Left ventricle myocardium inferior (tissue), 1 donor: ENCODE measurements at regions not wholly inside any gene's neighbourhood (a gene's known extent, or its start where the extent isn't known, plus 50 kb on each side); places are given as distances from the start of the nearest gene placed in this dataset.

ENCODE experiments used
- DNase-seq: peaks from one replicate; pipeline ENCODE4 v3.0.0-alpha.2; 2020
- H3K27ac ChIP-seq: fragments of 200-600 bp; replicated peaks from 2 replicates; pipeline ENCODE4 v1.8.0; 2021
- H3K27me3 ChIP-seq: fragments of 200-600 bp; 2 replicates; pipeline ENCODE4 v1.8.0; 2021; ENCODE audit warnings: low read depth
- H3K36me3 ChIP-seq: fragments of 200-600 bp; 2 replicates; pipeline ENCODE4 v1.8.0; 2021
- H3K4me1 ChIP-seq: fragments of 200-600 bp; 2 replicates; pipeline ENCODE4 v1.8.0; 2021
- H3K4me3 ChIP-seq: fragments of 200-600 bp; 2 replicates; pipeline ENCODE4 v1.8.0; 2021; ENCODE audit warnings: mild to moderate bottlenecking, moderate library complexity
- H3K9me3 ChIP-seq: fragments of 200-600 bp; replicated peaks from 2 replicates; pipeline ENCODE4 v1.8.0; 2021
- intact Hi-C: fragments of 100-400 bp; cut with micrococcal nuclease; formaldehyde crosslinking; loops from one replicate; pipeline ENCODE4 v1.11.0; 2022
- TF ChIP-seq, protein P1 (sequence below): fragments of 200-600 bp; IDR thresholded peaks from 2 replicates; pipeline ENCODE4 v1.8.0; 2021; ENCODE audit warnings: antibody characterized with exemption, mild to moderate bottlenecking, borderline replicate concordance
- donor health status: DM: no; HTN: yes; CAD: no; lungs with severe emphysema.

GRCh38 chr13:61253105-61253877, 162.4 kb downstream of the PCDH20 start:
- no peak for DNase-seq
- TF ChIP-seq, protein P1, sequence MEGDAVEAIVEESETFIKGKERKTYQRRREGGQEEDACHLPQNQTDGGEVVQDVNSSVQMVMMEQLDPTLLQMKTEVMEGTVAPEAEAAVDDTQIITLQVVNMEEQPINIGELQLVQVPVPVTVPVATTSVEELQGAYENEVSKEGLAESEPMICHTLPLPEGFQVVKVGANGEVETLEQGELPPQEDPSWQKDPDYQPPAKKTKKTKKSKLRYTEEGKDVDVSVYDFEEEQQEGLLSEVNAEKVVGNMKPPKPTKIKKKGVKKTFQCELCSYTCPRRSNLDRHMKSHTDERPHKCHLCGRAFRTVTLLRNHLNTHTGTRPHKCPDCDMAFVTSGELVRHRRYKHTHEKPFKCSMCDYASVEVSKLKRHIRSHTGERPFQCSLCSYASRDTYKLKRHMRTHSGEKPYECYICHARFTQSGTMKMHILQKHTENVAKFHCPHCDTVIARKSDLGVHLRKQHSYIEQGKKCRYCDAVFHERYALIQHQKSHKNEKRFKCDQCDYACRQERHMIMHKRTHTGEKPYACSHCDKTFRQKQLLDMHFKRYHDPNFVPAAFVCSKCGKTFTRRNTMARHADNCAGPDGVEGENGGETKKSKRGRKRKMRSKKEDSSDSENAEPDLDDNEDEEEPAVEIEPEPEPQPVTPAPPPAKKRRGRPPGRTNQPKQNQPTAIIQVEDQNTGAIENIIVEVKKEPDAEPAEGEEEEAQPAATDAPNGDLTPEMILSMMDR = no peak
- Histone ChIP-seq H3K27ac (no peak overlapping the region), H3K4me1 (no peaks in the 10 kb centered on the region), H3K27me3 (no peaks in the 10 kb centered on the region), H3K4me3 (no peak overlapping the region), H3K9me3 (no peaks in the 10 kb centered on the region), H3K36me3 (no peaks in the 10 kb centered on the region)
- intact Hi-C loops = no loop called here

DNA sequence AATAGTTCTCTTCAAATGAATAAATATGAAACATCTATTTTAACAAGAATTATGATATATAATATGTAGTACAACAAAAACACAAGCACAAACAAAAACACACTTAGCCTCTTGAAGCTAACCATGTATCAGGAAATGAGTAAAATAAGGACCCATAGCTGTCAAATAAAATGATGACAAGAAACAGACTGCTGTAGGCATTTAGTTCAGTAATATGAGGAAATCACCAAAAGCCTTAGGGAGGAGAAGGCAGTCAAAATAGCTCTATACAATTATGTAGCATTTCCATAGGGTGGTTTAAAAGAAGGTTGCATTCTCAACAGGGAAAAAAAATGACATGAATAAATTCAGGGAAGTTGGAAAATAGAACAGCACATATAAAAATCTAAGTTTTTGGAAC, 163.4 kb downstream of the PCDH20 start:
- H3K36me3 ChIP-seq = no peaks in the 10 kb centered on the region
- no peaks in the 10 kb centered on the region for H3K27me3 ChIP-seq
- H3K9me3 ChIP-seq = no peaks in the 10 kb centered on the region
- no peak overlapping the region for H3K4me3 ChIP-seq
- H3K4me1 ChIP-seq = no peaks in the 10 kb centered on the region
- no peak overlapping the region for H3K27ac ChIP-seq
- intact Hi-C loops = no loop called here
- TF ChIP-seq, protein P1 = no peak
- no peak for DNase-seq

- Histone ChIP-seq H3K27me3 (no peaks in the 10 kb centered on the region), H3K36me3 (no peaks in the 10 kb centered on the region), H3K4me1 (no peaks in the 10 kb centered on the region), H3K27ac (no peak overlapping the region), H3K4me3 (no peak overlapping the region), H3K9me3 (peaks cover 22% of the 10 kb centered on the region)
- intact Hi-C loops = no loop called here
- TF ChIP-seq, protein P1 = no peak
- DNase-seq = no peak
Measured at GRCh38 chr13:61247149-61247936, 168.3 kb downstream of the PCDH20 start.

- peaks cover 22% of the 10 kb centered on the region for H3K9me3 ChIP-seq
- TF ChIP-seq, protein P1 = no peak
- H3K4me1 ChIP-seq = no peaks in the 10 kb centered on the region
- no peak for DNase-seq
- no peaks in the 10 kb centered on the region for H3K36me3 ChIP-seq
- no peaks in the 10 kb centered on the region for H3K27me3 ChIP-seq
- H3K4me3 ChIP-seq = no peak overlapping the region
- intact Hi-C loops = no loop called here
- H3K27ac ChIP-seq = no peak overlapping the region
Measured at GRCh38 chr13:61246351-61246750, 169.3 kb downstream of the PCDH20 start.

DNA sequence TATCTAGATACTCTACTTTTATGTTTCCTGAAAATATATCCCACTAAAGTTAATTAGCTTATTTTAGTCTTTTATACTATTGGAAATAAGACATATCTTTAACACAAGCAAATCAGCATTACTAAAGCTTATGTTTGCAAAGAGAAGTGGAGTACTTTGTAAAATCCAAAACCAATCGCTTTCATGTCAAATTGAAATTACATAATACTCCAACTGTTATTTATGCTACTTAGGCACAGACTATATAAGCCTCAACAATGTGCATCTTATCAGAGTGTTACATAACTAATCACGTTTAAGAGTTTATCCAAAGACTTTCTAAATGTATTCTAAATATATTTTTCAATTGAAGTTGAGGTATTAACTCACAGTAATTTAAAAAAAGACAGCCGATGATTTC, 200.0 kb downstream of the PCDH20 start:
- intact Hi-C loops = no loop called here
- H3K36me3 ChIP-seq = no peaks in the 10 kb centered on the region

More for the DNA sequence above, 200.0 kb downstream of the PCDH20 start:
- no peak for DNase-seq
- Histone ChIP-seq H3K4me1 (no peaks in the 10 kb centered on the region), H3K27me3 (no peaks in the 10 kb centered on the region), H3K27ac (no peak overlapping the region), H3K4me3 (no peak overlapping the region), H3K9me3 (peaks cover 9% of the 10 kb centered on the region)
- TF ChIP-seq, protein P1 = no peak
